C1 segment of cervical spinal cord (tissue), 14 donors: ENCODE measurements at regions not wholly inside any gene's neighbourhood (a gene's known extent, or its start where the extent isn't known, plus 50 kb on each side); places are given as distances from the start of the nearest gene placed in this dataset.

Experiments used
- DNase-seq, 14 donors: peaks; one replicate each; lab custom pipeline; 2025; lab: John Stamatoyannopoulos, UW

- no peak for DNase-seq
These were observed 214.0 kb upstream of the PRPS1L1 start for GRCh38 chr7:18241543-18242231.

- DNase-seq, result no peak
These were observed 216.1 kb upstream of the PRPS1L1 start for GRCh38 chr7:18243731-18244130.

- no peak for DNase-seq
These were observed 222.5 kb upstream of the PRPS1L1 start for GRCh38 chr7:18250133-18250532.

- no peak for DNase-seq
These were observed 230.1 kb upstream of the PRPS1L1 start for GRCh38 chr7:18257711-18258110.

GRCh38 chr7:18262058-18262457 is 233.5 kb upstream of the HDAC9 start:
- no peak for DNase-seq

- no peak for DNase-seq
These were observed 229.8 kb upstream of the HDAC9 start for GRCh38 chr7:18265611-18266281.

- no peak for DNase-seq
These were observed 227.0 kb upstream of the HDAC9 start for GRCh38 chr7:18268571-18268970.

- no peak for DNase-seq
These were observed 219.2 kb upstream of the HDAC9 start for GRCh38 chr7:18276380-18276779.

- DNase-seq, result no peak
These were observed 217.2 kb upstream of the HDAC9 start for GRCh38 chr7:18278316-18278715.

- no peak for DNase-seq
These were observed 212.5 kb upstream of the HDAC9 start for GRCh38 chr7:18283045-18283444.

- no peak for DNase-seq
These were observed 208.1 kb upstream of the HDAC9 start for GRCh38 chr7:18287482-18287881.

GRCh38 chr7:18288322-18289037 is 207.1 kb upstream of the HDAC9 start:
- DNase-seq, result no peak

GRCh38 chr7:18289788-18290187 is 205.8 kb upstream of the HDAC9 start:
- no peak for DNase-seq

- DNase-seq, result no peak
These were observed 205.3 kb upstream of the HDAC9 start for GRCh38 chr7:18290223-18290622.

- no peak for DNase-seq
These were observed 204.7 kb upstream of the HDAC9 start for GRCh38 chr7:18290865-18291264.

GRCh38 chr7:18292584-18292983 is 203.0 kb upstream of the HDAC9 start:
- no peak for DNase-seq

- DNase-seq, result no peak
These were observed 201.8 kb upstream of the HDAC9 start for GRCh38 chr7:18293759-18294158.

- no peak for DNase-seq
These were observed 201.1 kb upstream of the HDAC9 start for GRCh38 chr7:18294411-18294810.

- no peak for DNase-seq
These were observed 199.6 kb upstream of the HDAC9 start for GRCh38 chr7:18295781-18296423.

- DNase-seq, result no peak
These were observed 193.5 kb upstream of the HDAC9 start for GRCh38 chr7:18302097-18302496.

- DNase-seq, result no peak
These were observed 189.7 kb upstream of the HDAC9 start for GRCh38 chr7:18305866-18306265.

GRCh38 chr7:18306696-18307095 is 188.9 kb upstream of the HDAC9 start:
- DNase-seq, result no peak
